Endothelial cell of umbilical vein (primary cell): ENCODE measurements at regions not wholly inside any gene's neighbourhood (a gene's known extent, or its start where the extent isn't known, plus 50 kb on each side); places are given as distances from the start of the nearest gene placed in this dataset.

Source experiments
- EZH2 ChIP-seq: IDR thresholded peaks from 2 replicates; pipeline ENCODE4 v1.6.1; 2012; ENCODE audit warnings: borderline replicate concordance, low read depth, mild to moderate bottlenecking, moderate library complexity, low read length, inconsistent platforms; ENCODE audit not compliant: severe bottlenecking
- FOS ChIP-seq: IDR thresholded peaks from 2 replicates; pipeline ENCODE4 v1.6.1; 2011; ENCODE audit warnings: mild to moderate bottlenecking, low read length, moderate library complexity, borderline replicate concordance; ENCODE audit not compliant: insufficient read depth
- JUN ChIP-seq: IDR thresholded peaks from 2 replicates; pipeline ENCODE4 v1.6.1; 2011; ENCODE audit warnings: borderline replicate concordance, low read depth; ENCODE audit not compliant: insufficient read length, insufficient read depth
- POLR2A ChIP-seq: IDR thresholded peaks from 2 replicates; pipeline ENCODE4 v1.6.1; 2012; ENCODE audit warnings: low read depth, mild to moderate bottlenecking, control low read depth, low read length
- POLR2AphosphoS5 ChIP-seq: IDR thresholded peaks from 2 replicates; pipeline ENCODE4 v1.6.1; 2012; ENCODE audit warnings: low read depth, mild to moderate bottlenecking, control low read depth, low read length, moderate library complexity; ENCODE audit not compliant: insufficient read depth
- TF ChIP-seq, protein P1 (sequence below), 2 donors: IDR thresholded peaks; 1 replicate in 1 of 2; 2 replicates in 1 of 2; pipeline ENCODE4 v1.5.1; 2011; ENCODE audit warnings: low read length in 2 of 2, mild to moderate bottlenecking in 2 of 2, moderate library complexity in 2 of 2, control low read depth in 1 of 2, inconsistent platforms in 1 of 2, low read depth in 1 of 2; ENCODE audit not compliant: insufficient read depth in 1 of 2; ENCODE audit errors: extremely low read depth in 1 of 2

DNA sequence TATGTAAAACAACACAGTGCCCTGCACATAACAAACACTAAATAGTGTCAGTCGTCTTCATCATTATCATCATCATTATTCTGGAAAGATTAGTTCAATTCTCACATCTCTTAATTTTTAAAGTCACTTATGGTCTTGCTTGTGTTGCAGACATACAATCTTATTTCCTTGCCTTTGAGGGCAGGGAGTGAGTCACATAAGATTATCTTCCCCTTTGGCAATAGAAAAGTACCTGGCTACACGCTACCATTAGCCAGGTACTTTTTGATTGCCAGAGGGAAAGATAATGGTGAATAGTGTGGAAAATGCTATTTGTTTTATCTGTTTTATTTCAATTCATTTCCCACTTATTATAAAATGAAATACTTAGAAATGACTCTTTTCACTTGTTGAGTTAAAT is 76.6 kb upstream of the RMDN2 start:
- TF ChIP-seq FOS (no peak), POLR2A (no peak), POLR2AphosphoS5 (no peak), EZH2 (no peak), JUN (no peak)
- TF ChIP-seq, protein P1, sequence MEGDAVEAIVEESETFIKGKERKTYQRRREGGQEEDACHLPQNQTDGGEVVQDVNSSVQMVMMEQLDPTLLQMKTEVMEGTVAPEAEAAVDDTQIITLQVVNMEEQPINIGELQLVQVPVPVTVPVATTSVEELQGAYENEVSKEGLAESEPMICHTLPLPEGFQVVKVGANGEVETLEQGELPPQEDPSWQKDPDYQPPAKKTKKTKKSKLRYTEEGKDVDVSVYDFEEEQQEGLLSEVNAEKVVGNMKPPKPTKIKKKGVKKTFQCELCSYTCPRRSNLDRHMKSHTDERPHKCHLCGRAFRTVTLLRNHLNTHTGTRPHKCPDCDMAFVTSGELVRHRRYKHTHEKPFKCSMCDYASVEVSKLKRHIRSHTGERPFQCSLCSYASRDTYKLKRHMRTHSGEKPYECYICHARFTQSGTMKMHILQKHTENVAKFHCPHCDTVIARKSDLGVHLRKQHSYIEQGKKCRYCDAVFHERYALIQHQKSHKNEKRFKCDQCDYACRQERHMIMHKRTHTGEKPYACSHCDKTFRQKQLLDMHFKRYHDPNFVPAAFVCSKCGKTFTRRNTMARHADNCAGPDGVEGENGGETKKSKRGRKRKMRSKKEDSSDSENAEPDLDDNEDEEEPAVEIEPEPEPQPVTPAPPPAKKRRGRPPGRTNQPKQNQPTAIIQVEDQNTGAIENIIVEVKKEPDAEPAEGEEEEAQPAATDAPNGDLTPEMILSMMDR (IDR thresholded peaks at IDR 0.05; ENCODE audit: extremely low read depth in 1 of 2, insufficient read depth in 1 of 2, low read depth in 1 of 2, low read length in 2 of 2) = no peak
